Sigmoid colon (tissue), 6 donors: ENCODE measurements at regions not wholly inside any gene's neighbourhood (a gene's known extent, or its start where the extent isn't known, plus 50 kb on each side); places are given as distances from the start of the nearest gene placed in this dataset.

Experiments used
- DNase-seq: peaks from one replicate; pipeline ENCODE4 v3.0.0-alpha.2; 2019
- H3K27ac ChIP-seq, 4 donors: fragments of 200-600 bp; sonication (generic); one replicate each; pipeline ENCODE4 v1.5.1; 2016 to 2019; ENCODE audit warnings: mild to moderate bottlenecking in 1 of 4
- H3K27me3 ChIP-seq, 3 donors: fragments of 200-600 bp; sonication (generic); one replicate each; pipeline ENCODE4 v1.5.1; 2019; ENCODE audit warnings: mild to moderate bottlenecking in 1 of 3
- H3K36me3 ChIP-seq, 4 donors: fragments of 200-600 bp; sonication (generic); one replicate each; pipeline ENCODE4 v1.5.1; 2016 to 2019
- H3K4me1 ChIP-seq, 4 donors: fragments of 200-600 bp; sonication (generic); one replicate each; pipeline ENCODE4 v1.5.1; 2017 to 2019
- H3K4me3 ChIP-seq, 4 donors: fragments of 200-600 bp; sonication (generic); one replicate each; pipeline ENCODE4 v1.5.1; 2017 to 2019; ENCODE audit warnings: mild to moderate bottlenecking in 2 of 4, moderate library complexity in 1 of 4
- H3K9me3 ChIP-seq, 4 donors: fragments of 200-600 bp in 3 of 4; sonication (generic) in 3 of 4; one replicate each; pipeline versions ENCODE4 v1.5.1 to v1.6.1; 2013 to 2019
- CTCF ChIP-seq, 4 experiments: fragments of 450-650 bp in 3 of 4; fragments of 200-600 bp in 1 of 4; IDR thresholded peaks; one replicate each; pipeline ENCODE4 v1.5.1; 2016 to 2019; ENCODE audit warnings: antibody characterized with exemption in 4 of 4, mild to moderate bottlenecking in 3 of 4, moderate library complexity in 2 of 4
- EP300 ChIP-seq, 4 donors: sonication (generic); formaldehyde crosslinking; IDR thresholded peaks; one replicate each; pipeline ENCODE4 v1.6.1; 2017; ENCODE audit warnings: antibody characterized with exemption in 4 of 4
- POLR2A ChIP-seq, 2 donors: fragments of 450-650 bp; IDR thresholded peaks; one replicate each; pipeline ENCODE4 v1.6.1; 2016; ENCODE audit warnings: antibody characterized with exemption in 2 of 2, mild to moderate bottlenecking in 2 of 2, moderate library complexity in 2 of 2
- POLR2AphosphoS5 ChIP-seq, 4 donors: sonication (generic); formaldehyde crosslinking; IDR thresholded peaks; one replicate each; pipeline ENCODE4 v1.6.1; 2017; ENCODE audit warnings: antibody characterized with exemption in 4 of 4
- WGBS, 2 donors: extraction: QIAGEN DNeasy Blood & Tissue Kit; methylation state at CpG; one replicate each; pipeline ENCODE4 v1.1.7; 2013; 5-methylcytosine and 5-hydroxymethylcytosine counted together
- intact Hi-C: fragments of 100-400 bp; cut with DNase I; formaldehyde crosslinking; loops from one replicate; pipeline ENCODE4 v1.15.1; 2023
- donor health status: healthy with polysubstance abuse.
- donor health status: healthy.

GRCh38 chr4:108297605-108298004, 128.9 kb upstream of the LEF1 start:
- Histone ChIP-seq H3K4me1 (no peaks in the 10 kb centered on the region), H3K36me3 (no peaks in the 10 kb centered on the region), H3K27ac (no peak overlapping the region), H3K9me3 (no peaks in the 10 kb centered on the region), H3K27me3 (no peaks in the 10 kb centered on the region), H3K4me3 (no peak overlapping the region)
- WGBS, 2 donors, result 96% methylated on average over 2 of the region's 2 CpGs
- intact Hi-C loops, result no loop called here
- DNase-seq, result no peak
- TF ChIP-seq CTCF (IDR thresholded peaks at IDR 0.05), result no peak
- no peak for TF ChIP-seq EP300 (IDR thresholded peaks at IDR 0.05)
- no peak for TF ChIP-seq POLR2A (IDR thresholded peaks at IDR 0.05)

GRCh38 chr4:108292229-108292628, 123.5 kb upstream of the LEF1 start:
- no peak for DNase-seq
- no peaks in the 10 kb centered on the region for H3K27me3 ChIP-seq
- intact Hi-C loops, result no loop called here
- H3K4me1 ChIP-seq, result no peaks in the 10 kb centered on the region
- no peak for TF ChIP-seq POLR2AphosphoS5 (IDR thresholded peaks at IDR 0.05)
- no peak for TF ChIP-seq CTCF (IDR thresholded peaks at IDR 0.05)
- TF ChIP-seq POLR2A (IDR thresholded peaks at IDR 0.05), result no peak
- TF ChIP-seq EP300 (IDR thresholded peaks at IDR 0.05), result no peak
- no peak overlapping the region for H3K4me3 ChIP-seq
- H3K36me3 ChIP-seq, result no peaks in the 10 kb centered on the region
- H3K27ac ChIP-seq, result no peak overlapping the region
- H3K9me3 ChIP-seq, result no peaks in the 10 kb centered on the region

- Histone ChIP-seq H3K9me3 (no peaks in the 10 kb centered on the region), H3K27me3 (no peaks in the 10 kb centered on the region), H3K4me1 (no peaks in the 10 kb centered on the region), H3K4me3 (no peak overlapping the region), H3K27ac (no peak overlapping the region), H3K36me3 (no peaks in the 10 kb centered on the region)
- 88 to 93% methylated on average over 2 of the region's 2 CpGs for WGBS, 2 donors
- no peak for DNase-seq
- no peak for TF ChIP-seq EP300 (IDR thresholded peaks at IDR 0.05)
- TF ChIP-seq CTCF (IDR thresholded peaks at IDR 0.05), result no peak
- TF ChIP-seq POLR2AphosphoS5 (IDR thresholded peaks at IDR 0.05), result no peak
- no peak for TF ChIP-seq POLR2A (IDR thresholded peaks at IDR 0.05)
- intact Hi-C loops, result no loop called here
These were observed 122.4 kb upstream of the LEF1 start for GRCh38 chr4:108291137-108291536.

GRCh38 chr4:108287834-108288413, 119.2 kb upstream of the LEF1 start:
- Histone ChIP-seq H3K9me3 (no peaks in the 10 kb centered on the region), H3K4me3 (no peak overlapping the region), H3K27me3 (no peaks in the 10 kb centered on the region), H3K4me1 (no peaks in the 10 kb centered on the region), H3K36me3 (no peaks in the 10 kb centered on the region), H3K27ac (no peak overlapping the region)
- no peak for TF ChIP-seq CTCF (IDR thresholded peaks at IDR 0.05)
- no peak for TF ChIP-seq POLR2AphosphoS5 (IDR thresholded peaks at IDR 0.05)
- no peak for TF ChIP-seq POLR2A (IDR thresholded peaks at IDR 0.05)
- TF ChIP-seq EP300 (IDR thresholded peaks at IDR 0.05), result no peak
- intact Hi-C loops, result no loop called here
- DNase-seq, result no peak
- WGBS, 2 donors, result 12 to 57% methylated on average over 1 of the region's 1 CpG

GRCh38 chr4:108280072-108280471, 111.3 kb upstream of the LEF1 start:
- H3K36me3 ChIP-seq, result no peaks in the 10 kb centered on the region
- no peaks in the 10 kb centered on the region for H3K4me1 ChIP-seq
- intact Hi-C loops, result no loop called here
- no peaks in the 10 kb centered on the region for H3K9me3 ChIP-seq
- no peak for DNase-seq
- H3K27ac ChIP-seq, result no peak overlapping the region
- H3K27me3 ChIP-seq, result no peaks in the 10 kb centered on the region
- no peak overlapping the region for H3K4me3 ChIP-seq
- TF ChIP-seq POLR2A (IDR thresholded peaks at IDR 0.05) (no peak), POLR2AphosphoS5 (IDR thresholded peaks at IDR 0.05) (no peak), CTCF (IDR thresholded peaks at IDR 0.05) (no peak), EP300 (IDR thresholded peaks at IDR 0.05) (no peak)
